Gastrocnemius medialis (tissue), 4 donors: ENCODE measurements at regions not wholly inside any gene's neighbourhood (a gene's known extent, or its start where the extent isn't known, plus 50 kb on each side); places are given as distances from the start of the nearest gene placed in this dataset.

Experiments used
- CTCF ChIP-seq, 5 experiments: fragments of 450-650 bp in 3 of 5; fragments of 200-600 bp in 2 of 5; sonication (generic) in 2 of 5; IDR thresholded peaks in 4 of 5; conservative IDR thresholded peaks in 1 of 5; 1 replicate in 4 of 5; 2 replicates in 1 of 5; pipeline ENCODE4 v1.5.1; 2016 to 2019; ENCODE audit warnings: antibody characterized with exemption in 5 of 5, mild to moderate bottlenecking in 3 of 5, moderate library complexity in 3 of 5
- POLR2A ChIP-seq, 2 donors: fragments of 450-650 bp; IDR thresholded peaks; one replicate each; pipeline ENCODE4 v1.6.1; 2017; ENCODE audit warnings: antibody characterized with exemption in 2 of 2, mild to moderate bottlenecking in 2 of 2, moderate library complexity in 2 of 2

- TF ChIP-seq CTCF (IDR thresholded peaks at IDR 0.05 in 4 of 5, conservative IDR thresholded peaks at IDR 0.05 in 1 of 5) (no peak), POLR2A (IDR thresholded peaks at IDR 0.05) (no peak)
Observed at GRCh38 chr11:56932572-56933220, 56.0 kb upstream of the OR5AK2 start.
